ENCODE measurements at regions not wholly inside any gene's neighbourhood (a gene's known extent, or its start where the extent isn't known, plus 50 kb on each side); places are given as distances from the start of the nearest gene placed in this dataset.

DNA sequence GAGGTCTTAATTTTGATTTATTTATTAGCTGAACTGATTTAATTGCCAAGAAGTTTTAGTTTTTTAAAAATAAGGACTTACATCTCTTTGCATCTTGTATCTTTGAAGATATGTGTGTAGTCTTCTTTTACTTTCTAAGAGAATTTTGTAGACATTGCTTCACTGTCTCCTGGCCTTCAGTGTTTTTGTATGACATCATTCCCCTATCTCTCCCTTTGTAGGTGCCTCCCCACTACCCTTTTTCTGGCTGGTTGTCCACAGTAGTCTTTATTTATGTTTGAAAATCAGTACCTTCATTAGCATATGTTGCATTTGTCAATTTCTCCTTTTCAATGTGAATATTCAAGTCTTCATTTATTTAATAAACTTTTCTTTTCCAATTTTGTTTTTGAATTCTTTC lies 64.1 kb upstream of the RAB18 start:
- Histone ChIP-seq H3K9ac (ENCODE audit: extremely low read depth, insufficient read length, low read length) (no peak overlapping the region), H4K8ac (replicated peaks; ENCODE audit: insufficient read length, low read depth, low read length) (no peak overlapping the region), H4K91ac (ENCODE audit: insufficient read length, low read depth, low read length) (no peak overlapping the region), H2BK20ac (ENCODE audit: low read depth, low read length, poor library complexity, severe bottlenecking) (no peak overlapping the region), H3K56ac (ENCODE audit: insufficient read length, low read depth, low read length) (no peak overlapping the region), H3T11ph (ENCODE audit: low read length) (no peak overlapping the region), H2BK12ac (ENCODE audit: insufficient read length, low read depth, low read length) (no peak overlapping the region), H3K14ac (ENCODE audit: insufficient read depth, low read length) (no peak overlapping the region), H3K18ac (ENCODE audit: insufficient read length, low read depth, low read length) (no peak overlapping the region), H3K4me2 (ENCODE audit: insufficient read depth, insufficient read length, low read length) (no peak overlapping the region), H4K5ac (ENCODE audit: insufficient read length, low read depth, low read length) (no peak overlapping the region), H3K4me1 (ENCODE audit: insufficient read depth, low read length) (no peaks in the 10 kb centered on the region), H3K79me2 (ENCODE audit: insufficient read depth, low read length) (no peaks in the 10 kb centered on the region), H3K27me3 (ENCODE audit: insufficient read depth, low read length) (no peaks in the 10 kb centered on the region), H3K23ac (ENCODE audit: insufficient read length, low read depth, low read length) (no peak overlapping the region), H2AK5ac (ENCODE audit: insufficient read length, low read length) (no peak overlapping the region), H3K9me3 (ENCODE audit: control insufficient read depth, low read depth, low read length) (no peaks in the 10 kb centered on the region), H2AFZ (ENCODE audit: low read length) (no peak overlapping the region), H3K4ac (ENCODE audit: low read depth, low read length) (no peak overlapping the region), H2BK5ac (ENCODE audit: insufficient read length, low read length) (no peak overlapping the region), H2BK120ac (ENCODE audit: low read depth, low read length, poor library complexity, severe bottlenecking) (no peak overlapping the region), H4K20me1 (ENCODE audit: control insufficient read depth, insufficient read depth, insufficient read length) (no peaks in the 10 kb centered on the region), H3K23me2 (ENCODE audit: insufficient read length, low read depth, low read length, poor library complexity, severe bottlenecking) (no peaks in the 10 kb centered on the region), H2BK15ac (ENCODE audit: low read depth, low read length) (no peak overlapping the region), H3K27ac (ENCODE audit: insufficient read length, low read depth, low read length) (no peak overlapping the region), H3K79me1 (ENCODE audit: insufficient read depth, low read depth, low read length, poor library complexity, severe bottlenecking) (no peaks in the 10 kb centered on the region)
- Mint-ChIP-seq H3K27ac (no peak overlapping the region), H3K4me1 (no peaks in the 10 kb centered on the region), H3K9me3 (no peaks in the 10 kb centered on the region; a peak in 1 of 5 replicates), H3K27me3 (ENCODE audit: low read depth) (peaks cover 2% of the 10 kb centered on the region), H3K4me3 (no peak overlapping the region), H3K36me3 (ENCODE audit: insufficient read depth in 1 of 3, low read depth in 3 of 3) (no peaks in the 10 kb centered on the region)
- TF ChIP-seq, protein P1, sequence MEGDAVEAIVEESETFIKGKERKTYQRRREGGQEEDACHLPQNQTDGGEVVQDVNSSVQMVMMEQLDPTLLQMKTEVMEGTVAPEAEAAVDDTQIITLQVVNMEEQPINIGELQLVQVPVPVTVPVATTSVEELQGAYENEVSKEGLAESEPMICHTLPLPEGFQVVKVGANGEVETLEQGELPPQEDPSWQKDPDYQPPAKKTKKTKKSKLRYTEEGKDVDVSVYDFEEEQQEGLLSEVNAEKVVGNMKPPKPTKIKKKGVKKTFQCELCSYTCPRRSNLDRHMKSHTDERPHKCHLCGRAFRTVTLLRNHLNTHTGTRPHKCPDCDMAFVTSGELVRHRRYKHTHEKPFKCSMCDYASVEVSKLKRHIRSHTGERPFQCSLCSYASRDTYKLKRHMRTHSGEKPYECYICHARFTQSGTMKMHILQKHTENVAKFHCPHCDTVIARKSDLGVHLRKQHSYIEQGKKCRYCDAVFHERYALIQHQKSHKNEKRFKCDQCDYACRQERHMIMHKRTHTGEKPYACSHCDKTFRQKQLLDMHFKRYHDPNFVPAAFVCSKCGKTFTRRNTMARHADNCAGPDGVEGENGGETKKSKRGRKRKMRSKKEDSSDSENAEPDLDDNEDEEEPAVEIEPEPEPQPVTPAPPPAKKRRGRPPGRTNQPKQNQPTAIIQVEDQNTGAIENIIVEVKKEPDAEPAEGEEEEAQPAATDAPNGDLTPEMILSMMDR (conservative IDR thresholded peaks at IDR 0.05), result no peak
- DNase-seq, result no peak
